MM.1S (cell line): ENCODE measurements at regions not wholly inside any gene's neighbourhood (a gene's known extent, or its start where the extent isn't known, plus 50 kb on each side); places are given as distances from the start of the nearest gene placed in this dataset.

Source experiments
- EZH2 ChIP-seq: fragments of 300-600 bp; sonication (generic); optimal IDR thresholded peaks from 2 replicates; pipeline ENCODE3; 2017; ENCODE audit warnings: low read depth, mild to moderate bottlenecking, antibody characterized with exemption, low read length, mixed read lengths
- TF ChIP-seq, protein P1 (sequence below): fragments of 300-600 bp; sonication (generic); IDR thresholded peaks from 2 replicates; pipeline ENCODE4 v1.5.1; 2016; ENCODE audit warnings: antibody characterized with exemption, low read length, mixed read lengths

GRCh38 chr1:234954613-234955012 is 174.0 kb downstream of the TOMM20 start:
- TF ChIP-seq, protein P1, sequence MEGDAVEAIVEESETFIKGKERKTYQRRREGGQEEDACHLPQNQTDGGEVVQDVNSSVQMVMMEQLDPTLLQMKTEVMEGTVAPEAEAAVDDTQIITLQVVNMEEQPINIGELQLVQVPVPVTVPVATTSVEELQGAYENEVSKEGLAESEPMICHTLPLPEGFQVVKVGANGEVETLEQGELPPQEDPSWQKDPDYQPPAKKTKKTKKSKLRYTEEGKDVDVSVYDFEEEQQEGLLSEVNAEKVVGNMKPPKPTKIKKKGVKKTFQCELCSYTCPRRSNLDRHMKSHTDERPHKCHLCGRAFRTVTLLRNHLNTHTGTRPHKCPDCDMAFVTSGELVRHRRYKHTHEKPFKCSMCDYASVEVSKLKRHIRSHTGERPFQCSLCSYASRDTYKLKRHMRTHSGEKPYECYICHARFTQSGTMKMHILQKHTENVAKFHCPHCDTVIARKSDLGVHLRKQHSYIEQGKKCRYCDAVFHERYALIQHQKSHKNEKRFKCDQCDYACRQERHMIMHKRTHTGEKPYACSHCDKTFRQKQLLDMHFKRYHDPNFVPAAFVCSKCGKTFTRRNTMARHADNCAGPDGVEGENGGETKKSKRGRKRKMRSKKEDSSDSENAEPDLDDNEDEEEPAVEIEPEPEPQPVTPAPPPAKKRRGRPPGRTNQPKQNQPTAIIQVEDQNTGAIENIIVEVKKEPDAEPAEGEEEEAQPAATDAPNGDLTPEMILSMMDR = no peak
- no peak for TF ChIP-seq EZH2
